T-cell (primary cell): ENCODE measurements at regions not wholly inside any gene's neighbourhood (a gene's known extent, or its start where the extent isn't known, plus 50 kb on each side); places are given as distances from the start of the nearest gene placed in this dataset.
"Not testable (repeated sequence)": the region's sequence is repeated elsewhere in the genome, so short reads cannot be mapped to it uniquely, and the experiment has no call there.

ENCODE experiments used
- ATAC-seq, 4 experiments: fragments of 200-7000 bp in 3 of 4; fragments of 150-1000 bp in 1 of 4; cut with Tn5 transposase; replicated peaks in 1 of 4; 1 replicate in 3 of 4; 2 replicates in 1 of 4; pipeline ENCODE4 v1.10.0; 2021; ENCODE audit warnings: moderate library complexity in 3 of 4, mild to moderate bottlenecking in 2 of 4, moderate number of reproducible peaks in 1 of 4
- CTCF ChIA-PET, 2 donors: fragments of 300-600 bp; sonication (Branson Sonifier 250); formaldehyde crosslinking; loops; one replicate each; lab custom pipeline; 2022; ENCODE audit warnings: antibody characterized with exemption in 2 of 2; lab: Charles Lee
- POLR2A ChIA-PET, 2 donors: fragments of 300-600 bp; sonication (Branson Sonifier 250); formaldehyde crosslinking; loops; one replicate each; lab custom pipeline; 2022; ENCODE audit warnings: antibody characterized with exemption in 2 of 2; lab: Charles Lee
- DNase-seq, 35 experiments: peaks; one replicate each; pipeline versions ENCODE4 v3.0.0 to v3.0.0-alpha.2; 2013 to 2023
- H3K27ac ChIP-seq: one replicate; pipeline ENCODE4 v1.5.1; 2013; ENCODE audit warnings: low read length
- H3K27me3 ChIP-seq, 2 experiments: replicated peaks in 1 of 2; 1 replicate in 1 of 2; 2 replicates in 1 of 2; pipeline versions ENCODE4 v1.6.1 to v1.7.0; 2013; ENCODE audit warnings: low read length in 1 of 2, mixed read lengths in 1 of 2; ENCODE audit not compliant: control insufficient read depth in 2 of 2, insufficient read depth in 2 of 2; ENCODE audit errors: extremely low read depth in 1 of 2
- H3K36me3 ChIP-seq, 2 donors: 1 replicate in 1 of 2; 2 replicates in 1 of 2; pipeline versions ENCODE4 v1.6.1 to v1.7.0; 2013; ENCODE audit warnings: low read length in 1 of 2; ENCODE audit not compliant: control insufficient read depth in 2 of 2, insufficient read depth in 1 of 2; ENCODE audit errors: extremely low read depth in 1 of 2
- H3K4me1 ChIP-seq, 2 experiments: 1 replicate in 1 of 2; 2 replicates in 1 of 2; pipeline versions ENCODE4 v1.6.1 to v1.7.0; 2013; ENCODE audit warnings: low read length in 2 of 2, mixed read lengths in 1 of 2; ENCODE audit not compliant: insufficient read depth in 2 of 2, control insufficient read depth in 1 of 2; ENCODE audit errors: extremely low read depth in 1 of 2
- H3K4me3 ChIP-seq, 2 donors: 1 replicate in 1 of 2; 2 replicates in 1 of 2; pipeline versions ENCODE4 v1.5.1 to v1.7.0; 2013; ENCODE audit warnings: mild to moderate bottlenecking in 2 of 2, low read length in 1 of 2, moderate library complexity in 1 of 2; ENCODE audit not compliant: control insufficient read depth in 1 of 2; ENCODE audit errors: extremely low read depth in 1 of 2
- H3K9me3 ChIP-seq: 2 replicates; pipeline ENCODE4 v1.7.0; 2013
- H3K27ac Mint-ChIP-seq, 2 donors: one replicate each; pipeline ENCODE4 v1.8.0; 2020 to 2021; ENCODE audit warnings: mild to moderate bottlenecking in 2 of 2, mixed read lengths in 2 of 2
- H3K27me3 Mint-ChIP-seq, 2 donors: one replicate each; pipeline ENCODE4 v1.8.0; 2021 to 2022; ENCODE audit warnings: mixed read lengths in 2 of 2
- H3K36me3 Mint-ChIP-seq: one replicate; pipeline ENCODE4 v1.8.0; 2021; ENCODE audit warnings: mixed read lengths
- H3K4me1 Mint-ChIP-seq, 3 donors: one replicate each; pipeline ENCODE4 v1.8.0; 2020 to 2022; ENCODE audit warnings: mixed read lengths in 3 of 3, mild to moderate bottlenecking in 1 of 3
- H3K4me3 Mint-ChIP-seq, 3 donors: one replicate each; pipeline ENCODE4 v1.8.0; 2020 to 2022; ENCODE audit warnings: mild to moderate bottlenecking in 3 of 3, mixed read lengths in 3 of 3, moderate library complexity in 3 of 3
- H3K9me3 Mint-ChIP-seq, 3 donors: one replicate each; pipeline ENCODE4 v1.8.0; 2020 to 2022; ENCODE audit warnings: mixed read lengths in 3 of 3
- WGBS: methylation state at CpG from one replicate; pipeline ENCODE4 v1.1.5; 2013; ENCODE audit warnings: missing lambda C conversion rate; ENCODE audit not compliant: insufficient coverage; 5-methylcytosine and 5-hydroxymethylcytosine counted together

DNA sequence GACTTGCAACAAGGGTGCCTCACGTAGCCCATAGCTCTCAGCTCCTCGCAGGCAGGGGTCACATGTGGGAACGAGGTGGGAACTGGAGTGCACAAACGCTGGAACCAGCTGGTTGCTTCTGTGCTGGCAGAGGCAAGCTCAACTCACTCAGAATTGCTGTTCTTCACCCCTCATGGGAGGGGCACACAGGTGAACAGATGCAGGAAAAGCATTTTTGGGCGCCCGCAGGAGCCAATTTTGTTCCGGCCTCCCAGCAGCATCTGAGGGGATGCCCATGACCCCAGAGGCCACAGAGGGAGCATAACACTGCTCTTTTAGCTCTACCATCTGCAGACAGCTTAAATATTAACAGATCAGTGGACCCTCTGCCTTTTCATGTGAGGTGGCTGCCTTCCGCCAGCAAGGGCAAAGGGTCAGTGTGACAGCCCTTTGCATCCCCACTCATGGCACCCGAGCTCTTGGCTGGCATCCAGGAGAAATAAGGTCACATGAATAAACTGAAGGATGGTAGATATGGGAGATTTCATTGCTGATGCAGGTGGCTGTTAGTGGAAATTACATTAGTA, 196.2 kb downstream of the SLCO4C1 start:
- Histone ChIP-seq H3K4me3 (no peak overlapping the region), H3K36me3 (no peaks in the 10 kb centered on the region), H3K9me3 (no peaks in the 10 kb centered on the region), H3K27me3 (no peaks in the 10 kb centered on the region), H3K4me1 (no peaks in the 10 kb centered on the region), H3K27ac (no peak overlapping the region)
- ChIA-PET CTCF (no interaction called here), POLR2A (no interaction called here)
- no peaks in the 10 kb centered on the region for H3K4me1 Mint-ChIP-seq
- WGBS: 60% methylated on average over 4 of the region's 9 CpGs
- no peak for DNase-seq
- no peaks in the 10 kb centered on the region for H3K27me3 Mint-ChIP-seq
- no peak for ATAC-seq
- peaks cover 3 to 8% (median 5%) of the 10 kb centered on the region in 3 donors for H3K9me3 Mint-ChIP-seq
- H3K4me3 Mint-ChIP-seq: no peak overlapping the region
- no peaks in the 10 kb centered on the region for H3K36me3 Mint-ChIP-seq
- H3K27ac Mint-ChIP-seq: no peak overlapping the region

DNA sequence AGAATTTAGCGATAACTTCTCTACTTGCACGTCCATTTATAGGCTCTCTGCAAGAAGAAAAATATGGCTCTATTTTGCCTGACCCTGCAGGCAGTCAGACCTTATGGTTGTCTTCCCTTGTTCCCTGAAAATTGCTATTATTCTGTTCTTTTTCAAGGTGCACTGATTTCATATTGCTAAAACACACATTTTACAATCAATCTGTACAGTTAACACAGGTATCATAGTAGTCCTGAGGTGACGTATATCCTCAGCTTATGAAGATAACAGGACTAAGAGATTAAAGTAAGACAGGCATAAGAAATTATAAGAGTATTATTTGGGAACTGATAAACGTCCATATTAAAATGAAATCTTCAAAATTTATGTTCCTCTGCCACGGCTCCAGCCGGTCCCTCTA, 197.0 kb downstream of the SLCO4C1 start:
- POLR2A ChIA-PET, H3K4me3 ChIP-seq, H3K4me1 Mint-ChIP-seq, H3K9me3 Mint-ChIP-seq, H3K27me3 Mint-ChIP-seq, H3K27ac ChIP-seq, H3K36me3 ChIP-seq, H3K4me1 ChIP-seq, H3K4me3 Mint-ChIP-seq, DNase-seq, H3K27ac Mint-ChIP-seq, H3K9me3 ChIP-seq, H3K36me3 Mint-ChIP-seq, H3K27me3 ChIP-seq, CTCF ChIA-PET, ATAC-seq: not testable (repeated sequence)
- 60% methylated on average over 2 of the region's 6 CpGs for WGBS

DNA sequence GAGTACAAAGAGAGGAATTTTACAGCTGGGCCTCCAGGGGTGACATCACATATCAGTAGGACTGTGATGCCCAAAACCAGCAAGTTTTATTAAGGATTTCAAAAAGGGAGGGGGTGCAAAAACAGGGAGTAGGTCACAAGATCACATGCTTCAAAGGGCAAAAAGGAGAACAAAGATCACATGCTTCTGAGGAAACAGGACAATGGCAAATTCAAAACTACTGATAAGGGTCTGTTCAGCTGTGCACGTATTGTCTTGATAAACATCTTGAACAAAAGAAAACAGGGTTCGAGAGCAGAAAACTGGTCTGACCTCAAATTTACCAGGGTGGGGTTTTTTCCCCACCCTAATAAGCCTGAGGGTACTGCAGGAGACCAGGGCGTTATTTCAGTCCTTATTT, 197.5 kb downstream of the SLCO4C1 start:
- DNase-seq, H3K9me3 Mint-ChIP-seq, H3K4me1 ChIP-seq, H3K27ac Mint-ChIP-seq, H3K27ac ChIP-seq, ATAC-seq, H3K27me3 Mint-ChIP-seq, POLR2A ChIA-PET, H3K4me3 ChIP-seq, H3K36me3 Mint-ChIP-seq, H3K4me1 Mint-ChIP-seq, CTCF ChIA-PET, H3K36me3 ChIP-seq, H3K4me3 Mint-ChIP-seq, H3K27me3 ChIP-seq, H3K9me3 ChIP-seq: not testable (repeated sequence)
- no CpG with 5 or more reads among the region's 3 CpGs for WGBS

DNA sequence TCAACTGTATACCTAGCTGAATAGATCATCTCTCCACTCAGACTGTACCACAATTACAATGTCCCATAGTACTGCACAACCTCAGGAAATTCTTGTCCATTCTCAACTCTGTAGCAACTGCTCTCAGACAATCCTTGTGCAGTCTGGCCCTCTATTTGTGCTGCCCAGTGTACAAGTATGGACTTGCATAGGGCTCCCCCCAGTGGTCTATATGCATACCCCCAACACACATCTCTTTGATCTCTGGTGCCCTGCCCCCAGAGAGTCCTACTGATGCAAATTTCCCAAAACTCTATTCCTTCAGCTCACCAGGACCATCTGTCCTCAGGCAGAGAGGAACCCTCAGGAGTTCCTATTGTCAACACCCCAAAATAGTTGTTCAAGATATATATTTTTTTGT, 205.3 kb downstream of the SLCO4C1 start:
- Histone ChIP-seq H3K27ac (no peak overlapping the region), H3K9me3 (no peaks in the 10 kb centered on the region), H3K4me3 (no peak overlapping the region), H3K4me1 (no peaks in the 10 kb centered on the region), H3K36me3 (no peaks in the 10 kb centered on the region), H3K27me3 (no peaks in the 10 kb centered on the region)
- ChIA-PET POLR2A (no interaction called here), CTCF (no interaction called here)
- Mint-ChIP-seq H3K27me3 (no peaks in the 10 kb centered on the region), H3K36me3 (no peaks in the 10 kb centered on the region), H3K9me3 (no peaks in the 10 kb centered on the region), H3K4me3 (no peak overlapping the region), H3K27ac (no peak overlapping the region), H3K4me1 (no peaks in the 10 kb centered on the region)
- DNase-seq: no peak
- no peak for ATAC-seq

DNA sequence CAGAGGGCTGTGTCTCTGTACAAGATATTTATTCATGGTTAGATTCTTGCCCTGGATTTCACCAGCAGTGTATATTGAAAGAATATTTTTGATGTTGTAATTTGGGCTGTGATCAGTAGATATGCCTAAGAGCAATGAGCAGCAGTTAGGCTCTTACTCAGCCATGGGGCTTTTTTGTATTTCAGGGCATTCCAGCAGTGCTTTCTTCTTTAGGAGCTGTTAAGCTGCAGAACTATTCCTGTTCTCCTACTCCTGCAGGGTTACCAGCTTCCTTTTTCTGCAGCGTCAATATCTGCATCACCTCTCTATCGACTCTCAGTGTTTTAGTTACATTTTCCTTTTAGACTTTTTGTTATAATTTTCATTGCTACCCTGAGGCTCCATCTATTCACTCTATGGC, 206.2 kb downstream of the SLCO4C1 start:
- no peak for ATAC-seq
- Mint-ChIP-seq H3K4me3 (no peak overlapping the region), H3K27me3 (no peaks in the 10 kb centered on the region), H3K36me3 (no peaks in the 10 kb centered on the region), H3K27ac (no peak overlapping the region), H3K4me1 (no peaks in the 10 kb centered on the region), H3K9me3 (no peaks in the 10 kb centered on the region)
- no peaks in the 10 kb centered on the region for H3K36me3 ChIP-seq
- no peaks in the 10 kb centered on the region for H3K27me3 ChIP-seq
- DNase-seq: no peak
- POLR2A ChIA-PET: no interaction called here
- no CpG with 5 or more reads among the region's 2 CpGs for WGBS
- CTCF ChIA-PET: no interaction called here
- H3K9me3 ChIP-seq: no peaks in the 10 kb centered on the region
- no peaks in the 10 kb centered on the region for H3K4me1 ChIP-seq
- no peak overlapping the region for H3K4me3 ChIP-seq
- no peak overlapping the region for H3K27ac ChIP-seq

DNA sequence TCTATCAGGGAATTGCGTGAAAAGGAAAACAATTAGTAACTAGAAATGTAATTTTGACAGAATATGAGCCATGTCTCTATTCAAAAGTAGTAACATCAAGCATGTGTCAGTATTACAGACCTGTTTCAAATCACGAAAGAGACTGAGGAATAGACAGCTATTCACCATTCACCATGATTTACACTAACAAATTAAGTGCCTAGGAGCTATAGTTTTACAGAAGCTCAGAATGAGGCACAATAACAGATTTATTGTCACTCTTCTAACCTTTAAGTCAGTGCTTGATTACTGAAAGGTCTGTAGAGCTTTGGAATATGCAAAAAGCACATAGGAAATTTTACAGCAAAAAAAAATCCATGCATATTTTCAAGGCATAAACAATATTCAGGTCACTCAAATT, 208.2 kb downstream of the SLCO4C1 start:
- H3K36me3 Mint-ChIP-seq: no peaks in the 10 kb centered on the region
- CTCF ChIA-PET: no interaction called here
- WGBS: no CpG with 5 or more reads among the region's 2 CpGs

DNA sequence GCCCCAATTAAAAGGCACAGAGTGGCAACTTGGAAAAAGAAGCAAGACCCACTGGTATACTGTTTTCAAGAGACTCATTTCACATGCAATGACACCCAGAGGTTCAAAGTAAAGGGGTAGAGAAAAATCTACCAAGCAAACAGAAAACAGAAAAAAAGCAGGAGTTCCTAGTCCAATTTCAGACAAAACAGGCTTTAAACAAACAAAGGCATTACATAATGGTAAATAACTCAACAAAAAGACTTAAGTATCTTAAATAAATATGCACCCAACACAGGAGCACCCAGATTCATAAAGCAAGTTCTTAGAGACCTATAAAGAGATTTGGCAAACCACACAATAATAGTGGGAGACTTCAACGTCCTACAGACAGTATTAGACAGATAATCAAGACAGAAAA, 215.8 kb downstream of the SLCO4C1 start:
- CTCF ChIA-PET: no interaction called here
- H3K27ac Mint-ChIP-seq: no peak overlapping the region
- H3K4me1 Mint-ChIP-seq: no peaks in the 10 kb centered on the region
- Histone ChIP-seq H3K4me3 (no peak overlapping the region), H3K27ac (no peak overlapping the region), H3K4me1 (no peaks in the 10 kb centered on the region), H3K27me3 (peaks cover 0 to 6% of the 10 kb centered on the region in 2 experiments), H3K36me3 (no peaks in the 10 kb centered on the region), H3K9me3 (no peaks in the 10 kb centered on the region)
- WGBS: 17% methylated on average over 1 of the region's 1 CpG
- POLR2A ChIA-PET: no interaction called here
- H3K36me3 Mint-ChIP-seq: no peaks in the 10 kb centered on the region
- peaks cover 9 to 14% (median 13%) of the 10 kb centered on the region in 3 donors for H3K9me3 Mint-ChIP-seq
- no peak for ATAC-seq
- no peak for DNase-seq
- H3K4me3 Mint-ChIP-seq: no peak overlapping the region
- H3K27me3 Mint-ChIP-seq: no peaks in the 10 kb centered on the region

More for the DNA sequence above, 208.2 kb downstream of the SLCO4C1 start:
- Mint-ChIP-seq H3K4me1 (no peaks in the 10 kb centered on the region), H3K9me3 (peaks cover 0 to 5% (median 4%) of the 10 kb centered on the region in 3 donors), H3K27ac (no peak overlapping the region), H3K4me3 (no peak overlapping the region), H3K27me3 (no peaks in the 10 kb centered on the region)
- ATAC-seq: no peak
- Histone ChIP-seq H3K27me3 (no peaks in the 10 kb centered on the region), H3K9me3 (no peaks in the 10 kb centered on the region), H3K36me3 (no peaks in the 10 kb centered on the region), H3K27ac (no peak overlapping the region), H3K4me1 (no peaks in the 10 kb centered on the region), H3K4me3 (no peak overlapping the region)
- POLR2A ChIA-PET: no interaction called here
- DNase-seq: no peak
